Smooth muscle cell (in vitro differentiated cells): ENCODE measurements at regions not wholly inside any gene's neighbourhood (a gene's known extent, or its start where the extent isn't known, plus 50 kb on each side); places are given as distances from the start of the nearest gene placed in this dataset.
"Not testable (repeated sequence)": the region's sequence is repeated elsewhere in the genome, so short reads cannot be mapped to it uniquely, and the experiment has no call there.

Source experiments
- DNase-seq: peaks from one replicate; lab custom pipeline; 2025; ENCODE audit not compliant: unreplicated experiment; lab: John Stamatoyannopoulos, UW
- H2AFZ ChIP-seq: fragments of 200-600 bp; sonication (generic); 2 replicates; pipeline ENCODE4 v1.6.0; 2016; ENCODE audit warnings: antibody characterized with exemption, low read depth, mild to moderate bottlenecking
- H3F3A ChIP-seq: fragments of 200-600 bp; sonication (generic); 2 replicates; pipeline ENCODE4 v1.6.0; 2017; ENCODE audit warnings: antibody characterized with exemption, low read depth
- H3K27ac ChIP-seq: fragments of 200-600 bp; sonication (generic); 2 replicates; pipeline ENCODE4 v1.5.1; 2016; ENCODE audit warnings: low read depth, mild to moderate bottlenecking
- H3K27me3 ChIP-seq: fragments of 200-600 bp; sonication (generic); 2 replicates; pipeline ENCODE4 v1.6.1; 2016; ENCODE audit warnings: low read depth, mild to moderate bottlenecking
- H3K36me3 ChIP-seq: fragments of 200-600 bp; sonication (generic); 2 replicates; pipeline ENCODE4 v1.5.1; 2016; ENCODE audit warnings: low read depth
- H3K4me1 ChIP-seq: fragments of 200-600 bp; sonication (generic); 2 replicates; pipeline ENCODE4 v1.5.1; 2016; ENCODE audit warnings: low read depth
- H3K4me2 ChIP-seq: fragments of 200-600 bp; sonication (generic); 2 replicates; pipeline ENCODE4 v1.6.0; 2016; ENCODE audit warnings: mild to moderate bottlenecking
- H3K4me3 ChIP-seq: fragments of 200-600 bp; sonication (generic); 2 replicates; pipeline ENCODE4 v1.5.1; 2016; ENCODE audit warnings: mild to moderate bottlenecking
- H3K79me2 ChIP-seq: fragments of 200-600 bp; sonication (generic); 2 replicates; pipeline ENCODE4 v1.6.0; 2016; ENCODE audit warnings: low read depth, mild to moderate bottlenecking
- H3K9ac ChIP-seq: fragments of 200-600 bp; sonication (generic); 2 replicates; pipeline ENCODE4 v1.6.0; 2016; ENCODE audit warnings: low read depth
- H3K9me3 ChIP-seq: fragments of 200-600 bp; sonication (generic); replicated peaks from 2 replicates; pipeline ENCODE4 v1.5.1; 2016; ENCODE audit warnings: low read depth
- H4K20me1 ChIP-seq: fragments of 200-600 bp; sonication (generic); 2 replicates; pipeline ENCODE4 v1.6.0; 2016; ENCODE audit warnings: low read depth
- WGBS: methylation state at CpG from one replicate; pipeline ENCODE4 v1.1.7; 2016; ENCODE audit warnings: low lambda C conversion rate; 5-methylcytosine and 5-hydroxymethylcytosine counted together
- TF ChIP-seq, protein P1 (sequence below): fragments of 200-600 bp; sonication (generic); IDR thresholded peaks from 2 replicates; pipeline ENCODE4 v1.5.1; 2017; ENCODE audit warnings: borderline replicate concordance, mild to moderate bottlenecking, antibody characterized with exemption; ENCODE audit not compliant: insufficient read depth, poor library complexity, severe bottlenecking

DNA sequence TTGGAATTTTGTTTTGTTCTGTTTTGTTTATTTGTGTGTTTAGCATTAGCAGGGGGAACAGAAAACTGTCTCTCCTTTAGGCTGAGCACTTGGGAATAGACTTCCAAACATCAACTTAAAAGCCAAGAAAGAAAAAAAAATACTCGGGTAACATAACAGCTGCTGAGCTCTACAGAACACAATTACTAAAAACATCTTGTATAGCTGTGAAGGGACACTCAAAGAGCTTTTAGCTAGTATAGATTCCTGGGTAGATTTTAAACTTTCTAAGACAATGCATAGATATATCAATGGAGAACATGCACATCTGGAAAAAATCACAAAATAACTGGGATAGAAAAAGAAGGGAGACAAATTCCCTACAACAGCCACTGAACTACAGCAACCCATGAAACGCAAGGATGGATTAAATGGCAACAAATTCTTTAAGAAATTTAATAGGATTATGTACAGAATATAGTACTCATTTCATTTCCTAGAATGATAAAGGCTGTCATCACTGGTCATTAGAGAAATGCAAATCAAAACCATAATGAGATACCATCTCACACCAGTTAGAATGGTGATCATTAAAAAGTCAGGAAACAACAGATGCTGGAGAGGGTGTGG is 174.3 kb upstream of the KRR1 start:
- no peaks in the 10 kb centered on the region for H4K20me1 ChIP-seq
- H3K4me1 ChIP-seq = peaks cover 5% of the 10 kb centered on the region
- DNase-seq = no peak
- H3K9ac ChIP-seq = peak overlapping the region; percentile 27
- no peaks in the 10 kb centered on the region for H3K9me3 ChIP-seq
- no peak overlapping the region for H3K4me2 ChIP-seq
- peak overlapping the region; percentile 47 for H2AFZ ChIP-seq
- no peaks in the 10 kb centered on the region for H3K27me3 ChIP-seq
- TF ChIP-seq, protein P1, sequence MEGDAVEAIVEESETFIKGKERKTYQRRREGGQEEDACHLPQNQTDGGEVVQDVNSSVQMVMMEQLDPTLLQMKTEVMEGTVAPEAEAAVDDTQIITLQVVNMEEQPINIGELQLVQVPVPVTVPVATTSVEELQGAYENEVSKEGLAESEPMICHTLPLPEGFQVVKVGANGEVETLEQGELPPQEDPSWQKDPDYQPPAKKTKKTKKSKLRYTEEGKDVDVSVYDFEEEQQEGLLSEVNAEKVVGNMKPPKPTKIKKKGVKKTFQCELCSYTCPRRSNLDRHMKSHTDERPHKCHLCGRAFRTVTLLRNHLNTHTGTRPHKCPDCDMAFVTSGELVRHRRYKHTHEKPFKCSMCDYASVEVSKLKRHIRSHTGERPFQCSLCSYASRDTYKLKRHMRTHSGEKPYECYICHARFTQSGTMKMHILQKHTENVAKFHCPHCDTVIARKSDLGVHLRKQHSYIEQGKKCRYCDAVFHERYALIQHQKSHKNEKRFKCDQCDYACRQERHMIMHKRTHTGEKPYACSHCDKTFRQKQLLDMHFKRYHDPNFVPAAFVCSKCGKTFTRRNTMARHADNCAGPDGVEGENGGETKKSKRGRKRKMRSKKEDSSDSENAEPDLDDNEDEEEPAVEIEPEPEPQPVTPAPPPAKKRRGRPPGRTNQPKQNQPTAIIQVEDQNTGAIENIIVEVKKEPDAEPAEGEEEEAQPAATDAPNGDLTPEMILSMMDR = no peak
- no peaks in the 10 kb centered on the region for H3K36me3 ChIP-seq
- no peaks in the 10 kb centered on the region for H3K79me2 ChIP-seq
- 67% methylated on average over 2 of the region's 2 CpGs for WGBS
- peaks cover 21% of the 10 kb centered on the region for H3F3A ChIP-seq
- no peak overlapping the region for H3K4me3 ChIP-seq
- H3K27ac ChIP-seq = peak overlapping the region; percentile 88

DNA sequence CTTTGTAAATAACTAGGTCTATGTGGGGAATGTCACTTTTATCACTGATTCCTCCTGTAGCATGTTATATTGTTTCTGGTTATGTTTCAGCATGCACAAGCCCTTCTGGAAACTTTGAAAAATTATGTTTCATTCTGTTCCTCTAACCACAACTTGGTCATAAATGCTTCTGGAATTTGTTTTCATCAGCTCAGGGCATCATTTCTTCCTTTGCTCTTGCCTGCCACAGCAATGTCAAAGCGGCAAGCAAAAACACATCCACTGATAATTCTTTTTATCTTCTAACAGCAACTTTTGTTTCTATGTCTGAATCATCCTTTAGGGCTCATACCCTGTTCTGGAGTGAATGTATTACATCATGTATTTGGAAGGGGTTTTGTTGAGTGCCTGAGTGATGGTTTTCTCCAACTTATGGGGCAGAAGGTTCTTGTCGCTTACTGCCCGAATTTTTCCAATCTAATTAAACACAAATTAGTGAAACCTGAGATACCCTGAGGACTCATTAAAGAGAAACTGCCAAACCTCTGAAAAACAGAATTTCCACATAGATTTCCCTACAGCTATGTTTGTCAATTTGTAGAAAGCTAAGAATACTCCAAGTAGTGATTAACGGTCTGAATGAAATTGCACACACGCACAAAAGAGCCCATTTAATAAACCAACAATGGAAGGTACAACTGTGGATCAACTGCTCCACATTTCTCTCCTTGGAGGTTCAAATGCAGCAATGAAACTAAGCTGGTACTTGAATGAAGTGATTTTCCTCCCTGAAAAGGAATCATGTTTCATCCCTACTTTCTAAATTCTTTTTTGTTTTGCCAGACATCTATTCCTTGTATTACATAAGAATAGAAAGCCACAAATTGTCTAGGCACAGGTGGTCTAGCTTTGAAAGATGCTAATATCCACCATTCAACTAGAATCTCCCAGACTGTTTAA is 173.5 kb upstream of the KRR1 start:
- TF ChIP-seq, protein P1 = no peak
- Histone ChIP-seq H3K4me2 (peak overlapping the region; percentile 71), H3K4me3 (no peak overlapping the region), H3F3A (peaks cover 21% of the 10 kb centered on the region), H4K20me1 (no peaks in the 10 kb centered on the region), H3K27ac (peak overlapping the region; percentile 88), H3K27me3 (no peaks in the 10 kb centered on the region), H3K9me3 (no peaks in the 10 kb centered on the region), H3K4me1 (peaks cover 5% of the 10 kb centered on the region), H2AFZ (peak overlapping the region; percentile 47), H3K36me3 (no peaks in the 10 kb centered on the region), H3K79me2 (no peaks in the 10 kb centered on the region), H3K9ac (peak overlapping the region; percentile 36)
- DNase-seq = no peak
- WGBS = 42% methylated on average over 5 of the region's 5 CpGs

DNA sequence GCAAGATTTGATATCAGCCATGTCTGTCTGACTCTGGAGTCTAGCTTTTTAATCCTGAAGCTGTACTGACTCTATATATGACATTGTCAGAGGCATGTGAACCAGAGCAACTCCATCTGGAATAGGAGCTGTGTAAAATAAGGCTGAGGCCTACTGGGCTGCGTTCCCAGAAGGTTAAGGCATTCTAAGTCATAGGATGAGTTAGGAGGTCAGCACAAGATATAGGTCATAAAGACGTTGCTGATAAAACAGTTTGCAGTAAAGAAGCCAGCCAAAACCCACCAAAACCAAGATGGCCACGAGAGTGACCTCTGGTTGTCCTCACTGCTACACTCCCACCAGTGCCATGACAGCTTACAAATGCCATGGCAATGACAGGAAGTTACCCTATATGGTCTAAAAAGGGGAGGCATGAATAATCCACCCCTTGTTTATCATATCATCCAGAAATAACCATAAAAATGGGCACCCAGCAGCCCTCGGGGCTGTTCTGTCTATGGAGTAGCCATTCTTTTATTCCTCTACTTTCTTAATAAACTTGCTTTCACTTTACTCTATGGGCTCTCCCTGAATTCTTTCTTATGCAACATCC is 172.7 kb upstream of the KRR1 start:
- peak overlapping the region; percentile 88 for H3K27ac ChIP-seq
- not testable (repeated sequence) for DNase-seq, H3K36me3 ChIP-seq, H3K9me3 ChIP-seq, H4K20me1 ChIP-seq, H3K4me3 ChIP-seq, H3K79me2 ChIP-seq, H3K27me3 ChIP-seq, H3K4me1 ChIP-seq
- WGBS = 23% methylated on average over 4 of the region's 4 CpGs
- peak overlapping the region; percentile 71 for H3K4me2 ChIP-seq
- H2AFZ ChIP-seq = peak overlapping the region; percentile 47
- H3K9ac ChIP-seq = peak overlapping the region; percentile 36
- H3F3A ChIP-seq = peaks cover 21% of the 10 kb centered on the region

DNA sequence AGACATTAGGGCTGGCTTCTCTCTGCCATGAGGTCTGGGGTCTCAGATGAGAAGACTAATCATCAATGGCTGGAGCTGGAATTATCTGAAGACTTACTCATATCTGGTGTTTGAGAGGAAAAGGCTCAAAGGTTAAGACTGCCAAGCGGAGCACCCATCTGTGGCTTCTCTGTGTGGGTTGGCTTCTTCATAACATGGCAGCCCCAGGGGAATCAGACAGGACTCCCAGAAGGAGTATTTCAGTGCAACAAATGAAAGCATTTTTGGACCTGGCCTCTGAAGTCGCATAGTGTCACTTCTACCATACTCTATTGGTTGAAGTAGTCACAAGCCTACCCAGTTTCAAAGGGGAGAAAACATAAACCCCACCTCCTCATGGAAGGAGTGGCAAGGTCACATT is 171.8 kb upstream of the KRR1 start:
- no peaks in the 10 kb centered on the region for H3K9me3 ChIP-seq
- H3K4me1 ChIP-seq = peaks cover 5% of the 10 kb centered on the region
- peak overlapping the region; percentile 47 for H2AFZ ChIP-seq
- H3K4me2 ChIP-seq = no peak overlapping the region
- H3K27me3 ChIP-seq = no peaks in the 10 kb centered on the region
- no peaks in the 10 kb centered on the region for H3K79me2 ChIP-seq
- TF ChIP-seq, protein P1 = no peak
- H3K36me3 ChIP-seq = no peaks in the 10 kb centered on the region
- H3F3A ChIP-seq = peaks cover 21% of the 10 kb centered on the region
- H3K4me3 ChIP-seq = no peak overlapping the region
- peak overlapping the region; percentile 88 for H3K27ac ChIP-seq
- no peak overlapping the region for H3K9ac ChIP-seq
- no peak for DNase-seq
- 86% methylated on average over 2 of the region's 2 CpGs for WGBS
- H4K20me1 ChIP-seq = no peaks in the 10 kb centered on the region
